ENCODE measurements at regions not wholly inside any gene's neighbourhood (a gene's known extent, or its start where the extent isn't known, plus 50 kb on each side); places are given as distances from the start of the nearest gene placed in this dataset.
A peak's percentile ranks its signal among the peaks of the same experiment; 100 is the strongest.
"Not testable (repeated sequence)": the region's sequence is repeated elsewhere in the genome, so short reads cannot be mapped to it uniquely, and the experiment has no call there.

DNA sequence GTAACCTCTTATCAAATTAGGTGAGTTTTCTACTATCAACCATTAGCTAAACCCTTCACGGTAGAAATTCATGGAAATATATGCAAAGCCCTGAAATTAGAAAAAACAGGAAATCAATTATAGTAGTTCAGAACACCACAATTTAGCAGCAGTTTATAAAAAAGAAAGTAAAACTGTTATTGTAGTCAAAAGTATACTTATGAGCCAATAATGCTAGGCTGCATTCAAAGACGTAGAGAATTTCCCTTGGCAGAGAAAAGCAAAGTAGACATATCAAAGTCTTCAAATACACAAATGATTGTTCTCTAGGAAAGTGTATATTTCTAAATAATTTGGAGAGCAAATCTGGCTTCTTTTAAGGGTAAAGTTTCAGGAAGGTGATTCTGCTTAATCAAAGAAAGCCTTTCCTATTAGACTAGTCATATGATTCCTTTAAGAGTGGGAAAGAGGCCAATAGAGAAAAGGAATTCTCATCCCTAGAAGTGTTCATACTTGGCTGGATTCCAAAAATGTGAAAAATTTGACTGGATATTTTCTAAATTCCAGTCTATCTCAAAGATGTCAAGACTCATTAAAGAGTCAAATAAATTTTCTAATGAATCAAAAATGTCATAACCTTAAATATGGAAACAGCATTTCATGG lies 185.5 kb downstream of the SMC2 start:
- FAIRE-seq (no peak), DNase-seq (ENCODE audit: insufficient read length) (no peak)
- TF ChIP-seq POLR2A (IDR thresholded peaks at IDR 0.05; ENCODE audit: low read depth, low read length) (no peak), TAF1 (IDR thresholded peaks at IDR 0.05; ENCODE audit: borderline replicate concordance, low read depth, low read length) (no peak), POLR2AphosphoS5 (IDR thresholded peaks at IDR 0.05; ENCODE audit: low read depth, low read length) (no peak)

- FAIRE-seq: peak; percentile 48
- TF ChIP-seq POLR2A (IDR thresholded peaks at IDR 0.05; ENCODE audit: low read depth, low read length): no peak
- no peak for DNase-seq (ENCODE audit: insufficient read length)
These were observed 186.1 kb downstream of the SMC2 start for GRCh38 chr9:104280178-104280560.

DNA sequence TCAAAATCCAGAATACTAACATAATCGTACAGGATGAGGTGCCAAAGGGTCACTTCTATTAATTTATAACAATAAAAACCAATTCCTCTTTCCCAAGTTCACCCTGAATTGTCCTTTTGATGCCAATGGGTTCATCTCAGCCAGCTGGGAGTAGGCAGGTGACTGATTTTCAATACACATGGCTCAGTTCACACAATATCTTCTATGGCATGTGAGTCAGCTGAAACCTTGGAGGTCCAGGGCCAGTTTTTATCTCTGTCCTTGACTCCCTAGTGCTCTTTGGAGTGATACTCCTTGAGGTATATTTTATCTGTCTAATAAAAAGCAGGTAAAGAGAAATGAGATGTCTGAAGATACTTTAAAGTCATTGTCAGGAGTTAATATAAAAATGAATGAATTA lies 186.6 kb downstream of the SMC2 start:
- no peak for TF ChIP-seq TAF1 (IDR thresholded peaks at IDR 0.05; ENCODE audit: borderline replicate concordance, low read depth, low read length)
- no peak for TF ChIP-seq POLR2AphosphoS5 (IDR thresholded peaks at IDR 0.05; ENCODE audit: low read depth, low read length)
- no peak for TF ChIP-seq POLR2A (IDR thresholded peaks at IDR 0.05; ENCODE audit: low read depth, low read length)
- no peak for DNase-seq (ENCODE audit: insufficient read length)
- FAIRE-seq: no peak

GRCh38 chr9:104286187-104286586 lies 192.1 kb downstream of the SMC2 start:
- FAIRE-seq (no peak), DNase-seq (ENCODE audit: insufficient read length) (no peak)
- TF ChIP-seq POLR2A (IDR thresholded peaks at IDR 0.05; ENCODE audit: low read depth, low read length) (no peak), POLR2AphosphoS5 (IDR thresholded peaks at IDR 0.05; ENCODE audit: low read depth, low read length) (no peak), TAF1 (IDR thresholded peaks at IDR 0.05; ENCODE audit: borderline replicate concordance, low read depth, low read length) (no peak)

DNA sequence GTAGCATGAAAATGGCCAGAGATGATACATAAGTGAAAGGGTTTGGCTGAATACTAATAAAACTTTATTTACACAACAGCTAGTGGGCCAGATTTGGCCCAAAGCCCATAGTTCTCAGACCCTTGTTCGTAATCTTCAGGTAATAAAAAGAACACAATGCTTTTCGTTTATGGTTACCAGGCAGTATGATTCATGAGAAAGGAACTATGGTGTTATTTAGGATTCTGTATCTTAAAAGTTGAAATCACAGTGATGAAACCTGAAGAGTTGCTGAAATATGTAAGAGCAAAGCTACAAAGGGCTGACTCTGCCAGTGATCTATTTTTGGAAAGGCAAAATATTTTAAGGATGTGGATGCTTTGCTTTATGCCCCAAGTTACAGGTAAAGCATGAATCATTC lies 192.7 kb downstream of the SMC2 start:
- TF ChIP-seq TAF1 (IDR thresholded peaks at IDR 0.05; ENCODE audit: borderline replicate concordance, low read depth, low read length) (no peak), POLR2A (IDR thresholded peaks at IDR 0.05; ENCODE audit: low read depth, low read length) (no peak), POLR2AphosphoS5 (IDR thresholded peaks at IDR 0.05; ENCODE audit: low read depth, low read length) (no peak)
- no peak for DNase-seq (ENCODE audit: insufficient read length)
- no peak for FAIRE-seq

GRCh38 chr9:104287253-104287878 lies 193.3 kb downstream of the SMC2 start:
- TF ChIP-seq POLR2A (IDR thresholded peaks at IDR 0.05; ENCODE audit: low read depth, low read length) (no peak), TAF1 (IDR thresholded peaks at IDR 0.05; ENCODE audit: borderline replicate concordance, low read depth, low read length) (no peak), POLR2AphosphoS5 (IDR thresholded peaks at IDR 0.05; ENCODE audit: low read depth, low read length) (no peak)
- DNase-seq (ENCODE audit: insufficient read length) (no peak), FAIRE-seq (no peak)

- FAIRE-seq: no peak
- no peak for DNase-seq (ENCODE audit: insufficient read length)
- TF ChIP-seq POLR2A (IDR thresholded peaks at IDR 0.05; ENCODE audit: low read depth, low read length) (no peak), TAF1 (IDR thresholded peaks at IDR 0.05; ENCODE audit: borderline replicate concordance, low read depth, low read length) (no peak), POLR2AphosphoS5 (IDR thresholded peaks at IDR 0.05; ENCODE audit: low read depth, low read length) (no peak)
These were observed 199.8 kb downstream of the SMC2 start for GRCh38 chr9:104293877-104294276.

- FAIRE-seq (no peak), DNase-seq (ENCODE audit: insufficient read length) (no peak)
- TF ChIP-seq TAF1 (IDR thresholded peaks at IDR 0.05; ENCODE audit: borderline replicate concordance, low read depth, low read length) (no peak), POLR2A (IDR thresholded peaks at IDR 0.05; ENCODE audit: low read depth, low read length) (no peak), POLR2AphosphoS5 (IDR thresholded peaks at IDR 0.05; ENCODE audit: low read depth, low read length) (no peak)
These were observed 203.9 kb upstream of the OR13F1 start for GRCh38 chr9:104300124-104300523.

DNA sequence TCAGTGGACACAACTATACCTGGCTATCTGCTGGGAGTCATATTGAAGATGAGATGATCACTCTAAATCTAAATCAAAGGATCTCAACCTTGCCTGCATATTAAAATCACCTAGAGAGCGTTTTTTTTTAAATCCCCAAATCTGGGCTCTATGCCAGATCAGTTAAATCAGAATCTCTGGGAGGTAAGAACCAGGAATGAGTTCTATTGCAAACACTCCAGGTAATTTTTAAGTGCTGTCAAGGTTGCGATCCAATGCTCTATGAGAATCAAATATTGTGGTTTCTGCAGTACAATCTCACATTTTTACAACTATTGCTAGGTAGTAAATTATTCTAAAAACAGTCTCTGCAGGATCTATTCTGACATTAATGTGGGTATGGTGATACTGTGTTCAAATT lies 202.3 kb upstream of the OR13F1 start:
- FAIRE-seq (no peak), DNase-seq (ENCODE audit: insufficient read length) (no peak)
- TF ChIP-seq POLR2AphosphoS5 (IDR thresholded peaks at IDR 0.05; ENCODE audit: low read depth, low read length) (no peak), POLR2A (IDR thresholded peaks at IDR 0.05; ENCODE audit: low read depth, low read length) (no peak), TAF1 (IDR thresholded peaks at IDR 0.05; ENCODE audit: borderline replicate concordance, low read depth, low read length) (no peak)

DNA sequence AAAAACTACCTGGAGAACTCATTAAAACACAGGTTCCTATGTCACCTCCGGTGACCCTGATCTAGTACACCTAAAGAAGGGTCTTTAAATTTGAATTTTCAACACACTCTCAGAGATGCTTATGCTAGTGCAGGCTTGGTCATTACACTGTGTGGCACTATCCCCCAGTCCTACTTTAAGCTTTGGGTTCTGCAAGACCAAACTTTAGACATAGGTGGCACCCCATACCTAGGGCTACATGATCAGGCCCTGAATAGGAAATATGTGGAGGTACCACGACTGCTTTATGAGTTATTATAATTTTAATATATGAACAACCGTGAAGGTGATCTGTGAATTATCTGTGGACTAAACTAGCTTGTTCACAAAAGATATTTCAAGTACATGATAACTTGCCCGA lies 201.3 kb upstream of the OR13F1 start:
- FAIRE-seq (no peak), DNase-seq (ENCODE audit: insufficient read length) (no peak)
- TF ChIP-seq POLR2A (IDR thresholded peaks at IDR 0.05; ENCODE audit: low read depth, low read length): no peak
- no peak for TF ChIP-seq POLR2AphosphoS5 (IDR thresholded peaks at IDR 0.05; ENCODE audit: low read depth, low read length)
- no peak for TF ChIP-seq TAF1 (IDR thresholded peaks at IDR 0.05; ENCODE audit: borderline replicate concordance, low read depth, low read length)

GRCh38 chr9:104304925-104305324 lies 199.1 kb upstream of the OR13F1 start:
- TF ChIP-seq TAF1 (IDR thresholded peaks at IDR 0.05; ENCODE audit: borderline replicate concordance, low read depth, low read length) (no peak), POLR2AphosphoS5 (IDR thresholded peaks at IDR 0.05; ENCODE audit: low read depth, low read length) (no peak), POLR2A (IDR thresholded peaks at IDR 0.05; ENCODE audit: low read depth, low read length) (no peak)
- FAIRE-seq (no peak), DNase-seq (ENCODE audit: insufficient read length) (no peak)

GRCh38 chr9:104313396-104314110 lies 190.5 kb upstream of the OR13F1 start:
- TF ChIP-seq POLR2AphosphoS5 (IDR thresholded peaks at IDR 0.05; ENCODE audit: low read depth, low read length) (no peak), TAF1 (IDR thresholded peaks at IDR 0.05; ENCODE audit: borderline replicate concordance, low read depth, low read length) (no peak), POLR2A (IDR thresholded peaks at IDR 0.05; ENCODE audit: low read depth, low read length) (no peak)
- no peak for FAIRE-seq
- DNase-seq (ENCODE audit: insufficient read length): no peak

DNA sequence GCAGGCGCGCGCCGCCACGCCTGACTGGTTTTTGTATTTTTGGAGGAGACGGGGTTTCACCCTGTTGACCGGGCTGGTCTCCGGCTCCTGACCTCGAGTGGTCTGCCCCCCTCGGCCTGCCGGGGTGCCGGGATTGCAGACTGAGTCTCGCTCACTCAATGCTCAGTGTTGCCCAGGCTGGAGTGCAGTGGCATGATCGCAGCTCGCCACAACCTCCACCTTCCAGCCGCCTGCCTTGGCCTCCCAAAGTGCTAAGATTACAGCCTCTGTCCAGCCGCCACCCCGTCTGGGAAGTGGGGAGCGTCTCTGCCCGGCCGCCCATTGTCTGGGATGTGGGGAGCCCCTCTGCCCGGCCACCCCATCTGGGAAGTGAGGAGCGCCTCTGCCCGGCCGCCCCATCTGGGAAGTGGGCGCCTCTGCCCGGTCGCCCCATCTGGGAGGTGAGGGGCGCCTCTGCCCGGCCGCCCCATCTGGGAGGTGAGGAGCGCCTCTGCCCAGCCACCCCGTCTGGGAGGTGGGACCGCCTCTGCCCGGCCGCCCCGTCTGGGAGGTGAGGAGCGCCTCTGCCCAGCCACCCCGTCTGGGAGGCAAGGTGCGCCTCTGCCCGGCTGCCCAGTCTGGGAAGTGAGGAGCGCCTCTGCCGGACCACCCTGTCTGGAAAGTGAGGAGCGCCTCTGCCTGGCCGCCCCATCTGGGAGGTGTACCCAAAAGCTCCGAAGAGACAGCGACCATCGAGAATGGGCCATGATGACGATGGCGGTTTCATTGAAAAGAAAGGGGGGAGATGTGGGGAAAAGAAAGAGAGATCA lies 187.7 kb upstream of the OR13F1 start:
- not testable (repeated sequence) for FAIRE-seq; DNase-seq (ENCODE audit: insufficient read length)
